ES-I3 (cell line): ENCODE measurements at regions not wholly inside any gene's neighbourhood (a gene's known extent, or its start where the extent isn't known, plus 50 kb on each side); places are given as distances from the start of the nearest gene placed in this dataset.

Source experiments
- H3K36me3 ChIP-seq: 2 replicates; pipeline ENCODE4 v1.6.1; 2013; ENCODE audit warnings: mild to moderate bottlenecking, low read length, control low read depth, moderate library complexity; ENCODE audit not compliant: insufficient read depth
- H3K4me1 ChIP-seq: 2 replicates; pipeline ENCODE4 v1.6.1; 2013; ENCODE audit warnings: mild to moderate bottlenecking, control low read depth, low read length; ENCODE audit not compliant: insufficient read depth
- H3K9ac ChIP-seq: 2 replicates; pipeline ENCODE4 v1.6.1; 2013; ENCODE audit warnings: low read depth, mild to moderate bottlenecking, low read length, moderate library complexity
- H3K9me3 ChIP-seq: 2 replicates; pipeline ENCODE4 v1.6.1; 2013; ENCODE audit warnings: mild to moderate bottlenecking, low read length, moderate library complexity; ENCODE audit not compliant: control insufficient read depth, insufficient read depth

DNA sequence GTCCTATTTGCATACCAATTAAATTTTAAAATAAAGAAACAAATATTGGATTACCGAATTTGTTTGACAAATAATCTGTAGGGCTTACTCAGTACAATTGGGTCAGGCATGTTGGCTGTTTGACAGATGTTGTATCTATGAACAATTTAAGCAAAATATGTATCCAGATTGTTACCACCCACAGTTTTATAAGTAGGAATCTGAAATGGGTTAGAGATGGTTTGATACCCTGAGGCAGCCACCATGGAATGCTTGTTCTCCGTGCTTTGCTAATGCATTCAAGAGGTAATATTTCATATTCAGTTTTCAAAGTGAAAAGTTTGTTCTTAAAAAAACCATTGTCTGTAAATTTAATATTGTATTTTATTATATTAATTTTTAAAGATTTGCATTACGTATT is 285.1 kb upstream of the ARRDC3 start:
- Histone ChIP-seq H3K9ac (no peak overlapping the region), H3K36me3 (no peaks in the 10 kb centered on the region), H3K9me3 (no peaks in the 10 kb centered on the region), H3K4me1 (peaks cover 7% of the 10 kb centered on the region; the same call in 1 of the 2 replicates)

DNA sequence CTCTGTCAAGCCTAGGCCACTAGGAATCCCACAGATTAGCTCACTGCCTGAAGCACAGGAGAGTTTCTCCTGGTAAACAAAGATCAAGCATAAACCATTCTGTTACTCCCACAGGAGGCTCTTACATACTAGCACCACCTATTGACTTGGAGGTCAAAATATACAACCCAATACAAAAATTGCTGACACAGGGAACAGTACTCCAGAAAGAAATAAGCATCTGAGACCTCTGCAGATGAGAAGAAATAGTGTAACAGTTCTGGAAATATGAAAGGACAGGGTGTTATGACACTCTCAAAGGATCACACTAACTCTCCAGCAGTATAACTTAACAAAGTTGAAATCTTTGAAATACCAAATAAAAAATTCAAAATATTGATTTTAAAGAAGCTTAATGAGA is 269.6 kb upstream of the ARRDC3 start:
- Histone ChIP-seq H3K9me3 (peaks cover 9% of the 10 kb centered on the region; the same call in 1 of the 2 replicates), H3K4me1 (no peaks in the 10 kb centered on the region)

DNA sequence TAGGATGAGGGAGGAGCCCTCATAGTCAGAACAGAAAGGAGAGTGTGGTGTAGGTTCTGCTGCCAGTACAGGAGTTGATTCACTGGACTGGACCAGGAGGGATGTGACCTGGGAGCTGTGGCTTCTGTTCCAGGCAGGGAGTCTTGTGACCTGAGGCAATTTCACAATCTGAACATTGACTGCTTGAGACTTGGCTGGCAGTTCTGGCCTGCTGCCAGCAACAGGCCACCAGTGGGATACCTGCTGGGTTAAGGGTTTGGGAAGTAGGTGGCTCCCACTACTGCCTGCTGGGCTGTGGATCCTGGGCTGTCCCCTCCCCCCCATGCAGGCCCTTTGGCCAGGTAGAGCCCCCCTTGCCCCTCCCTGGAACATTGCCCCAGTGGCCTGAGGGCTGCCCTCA is 268.6 kb upstream of the ARRDC3 start:
- Histone ChIP-seq H3K4me1 (no peaks in the 10 kb centered on the region), H3K9ac (no peak overlapping the region), H3K9me3 (peaks cover 6% of the 10 kb centered on the region; the same call in 1 of the 2 replicates), H3K36me3 (no peaks in the 10 kb centered on the region)

More for the DNA sequence above, 269.6 kb upstream of the ARRDC3 start:
- no peaks in the 10 kb centered on the region for H3K36me3 ChIP-seq
- no peak overlapping the region for H3K9ac ChIP-seq

DNA sequence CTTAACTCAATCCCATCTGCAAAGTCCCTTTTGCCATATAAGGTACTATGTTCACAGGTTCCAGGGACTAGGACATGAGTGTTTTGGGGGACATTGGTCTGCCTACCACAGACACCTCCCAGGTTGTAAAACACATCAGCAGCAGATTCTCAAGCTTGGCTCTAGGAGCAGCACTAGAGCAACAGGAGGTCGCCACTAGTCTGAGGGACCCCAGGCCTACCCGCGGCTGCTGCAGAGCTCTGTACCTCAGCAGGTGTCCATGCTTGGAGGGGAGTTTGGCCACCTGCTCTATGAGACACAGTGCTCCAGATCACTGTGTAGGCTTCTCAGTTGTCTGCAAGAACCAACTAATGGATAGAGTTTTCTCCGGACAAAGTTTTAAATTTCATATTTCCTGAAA is 262.2 kb upstream of the ARRDC3 start:
- H3K9me3 ChIP-seq = no peaks in the 10 kb centered on the region
- H3K9ac ChIP-seq = no peak overlapping the region
- H3K36me3 ChIP-seq = no peaks in the 10 kb centered on the region
- H3K4me1 ChIP-seq = peaks cover 2% of the 10 kb centered on the region; the same call in 1 of the 2 replicates

DNA sequence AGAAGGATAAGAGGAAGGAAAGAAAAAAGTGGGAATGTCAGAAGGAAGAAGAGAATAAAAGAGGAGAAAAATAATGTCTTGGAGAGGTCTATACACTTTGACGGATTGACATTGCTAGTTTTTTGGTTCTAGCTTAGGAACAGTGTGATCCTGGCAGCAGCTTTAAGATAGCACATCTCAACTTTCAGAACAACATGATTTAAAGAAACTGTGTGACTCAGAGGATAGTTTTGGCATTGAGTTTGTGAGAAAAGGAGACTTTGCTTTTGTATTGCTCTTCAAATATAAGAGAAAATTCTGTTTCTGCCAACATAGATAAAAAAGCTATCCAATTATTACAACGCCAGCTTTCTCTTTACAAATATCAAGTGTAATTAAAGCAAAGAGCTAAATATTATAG is 260.7 kb upstream of the ARRDC3 start:
- no peaks in the 10 kb centered on the region for H3K9me3 ChIP-seq
- peaks cover 2% of the 10 kb centered on the region; the same call in 1 of the 2 replicates for H3K4me1 ChIP-seq
- H3K36me3 ChIP-seq = no peaks in the 10 kb centered on the region
- no peak overlapping the region for H3K9ac ChIP-seq

DNA sequence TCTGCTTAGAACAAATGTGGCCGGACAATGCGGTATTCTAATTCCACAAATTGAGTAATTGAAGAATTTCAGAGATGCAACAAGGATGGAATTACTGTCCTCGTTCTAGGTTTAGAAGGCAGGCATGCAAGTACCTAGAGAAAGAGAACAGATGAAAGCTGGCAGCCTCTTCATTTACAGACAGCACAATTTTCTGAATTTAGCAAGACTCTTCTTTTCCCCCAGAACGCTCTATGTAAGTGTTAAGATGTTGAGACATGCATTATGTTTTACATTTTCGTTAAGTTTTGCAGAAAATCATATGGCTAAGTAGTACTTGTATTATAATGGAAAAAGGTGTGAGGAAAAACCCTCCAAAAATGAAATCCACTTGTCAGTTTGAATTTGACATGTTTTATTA is 259.5 kb upstream of the ARRDC3 start:
- Histone ChIP-seq H3K9ac (no peak overlapping the region), H3K9me3 (no peaks in the 10 kb centered on the region), H3K4me1 (peaks cover 2% of the 10 kb centered on the region; the same call in 1 of the 2 replicates), H3K36me3 (no peaks in the 10 kb centered on the region)

DNA sequence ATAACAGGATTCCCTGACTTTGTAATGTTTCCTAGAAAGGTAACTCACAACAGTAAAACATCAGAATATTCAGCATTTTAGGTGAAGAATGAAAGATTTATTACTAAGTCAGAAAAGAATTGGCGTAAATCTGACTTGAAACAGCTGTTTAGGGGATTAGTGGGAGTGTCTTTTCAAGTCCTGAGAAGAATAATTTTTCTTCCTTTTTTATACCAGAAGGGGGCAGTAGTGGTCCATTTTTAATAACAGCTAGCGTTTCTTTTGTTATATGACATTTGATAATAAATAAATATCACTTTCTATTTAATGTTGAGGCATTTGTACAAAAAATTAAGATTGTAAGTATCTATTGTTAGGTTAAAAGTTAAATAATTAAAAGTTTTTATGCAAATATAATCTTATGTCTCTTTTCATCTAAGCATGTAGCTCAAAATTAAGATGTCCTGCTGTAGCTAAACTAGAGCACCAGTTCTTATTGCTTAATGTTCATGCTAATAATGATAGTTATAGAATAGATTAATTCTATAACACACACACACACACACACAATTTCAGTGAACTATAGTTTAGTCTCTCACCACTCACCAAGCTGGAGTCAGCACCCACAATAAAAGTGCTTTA is 258.7 kb upstream of the ARRDC3 start:
- Histone ChIP-seq H3K36me3 (no peaks in the 10 kb centered on the region), H3K9ac (no peak overlapping the region), H3K4me1 (peaks cover 2% of the 10 kb centered on the region; the same call in 1 of the 2 replicates), H3K9me3 (no peaks in the 10 kb centered on the region)

DNA sequence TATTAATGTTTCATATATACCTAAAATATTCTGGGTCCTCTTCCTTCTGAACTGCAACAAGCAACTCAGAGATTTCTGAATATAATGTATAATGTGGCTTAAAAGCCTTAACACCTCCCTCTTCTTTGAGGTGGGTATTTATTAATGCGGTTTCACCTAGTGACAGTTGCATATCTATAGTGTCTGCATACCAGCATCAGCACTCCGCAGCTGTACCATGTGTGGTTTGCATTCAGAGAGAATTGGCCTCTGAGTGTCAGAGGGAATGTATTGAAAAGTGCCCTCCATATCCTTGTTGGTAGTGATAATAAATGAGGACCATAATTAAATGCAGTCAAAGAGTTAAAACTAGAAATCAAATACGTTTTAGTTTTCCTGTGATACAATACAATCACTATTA is 256.6 kb upstream of the ARRDC3 start:
- H3K4me1 ChIP-seq = peaks cover 2% of the 10 kb centered on the region; the same call in 1 of the 2 replicates
- no peaks in the 10 kb centered on the region for H3K9me3 ChIP-seq
- H3K36me3 ChIP-seq = no peaks in the 10 kb centered on the region
- no peak overlapping the region for H3K9ac ChIP-seq

DNA sequence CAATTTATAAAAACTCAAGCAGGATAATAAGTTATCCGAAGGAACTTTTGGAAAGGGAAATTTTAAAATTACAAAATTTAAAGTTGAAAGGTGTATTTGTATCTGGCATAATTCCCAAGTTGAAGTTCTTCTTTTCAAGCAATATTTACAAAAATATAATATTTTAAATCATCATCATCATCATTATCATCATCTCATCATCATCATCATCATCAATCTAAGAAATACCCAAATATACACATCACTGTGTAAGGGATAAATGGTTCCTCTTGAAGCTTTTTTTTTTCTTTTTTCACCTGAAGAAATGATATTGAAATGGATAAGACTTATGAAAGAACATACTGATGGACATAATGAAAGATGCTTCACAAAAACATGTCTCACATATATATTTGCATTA is 254.9 kb upstream of the ARRDC3 start:
- H3K4me1 ChIP-seq = no peaks in the 10 kb centered on the region
- H3K9me3 ChIP-seq = no peaks in the 10 kb centered on the region
- H3K9ac ChIP-seq = no peak overlapping the region
- H3K36me3 ChIP-seq = no peaks in the 10 kb centered on the region

DNA sequence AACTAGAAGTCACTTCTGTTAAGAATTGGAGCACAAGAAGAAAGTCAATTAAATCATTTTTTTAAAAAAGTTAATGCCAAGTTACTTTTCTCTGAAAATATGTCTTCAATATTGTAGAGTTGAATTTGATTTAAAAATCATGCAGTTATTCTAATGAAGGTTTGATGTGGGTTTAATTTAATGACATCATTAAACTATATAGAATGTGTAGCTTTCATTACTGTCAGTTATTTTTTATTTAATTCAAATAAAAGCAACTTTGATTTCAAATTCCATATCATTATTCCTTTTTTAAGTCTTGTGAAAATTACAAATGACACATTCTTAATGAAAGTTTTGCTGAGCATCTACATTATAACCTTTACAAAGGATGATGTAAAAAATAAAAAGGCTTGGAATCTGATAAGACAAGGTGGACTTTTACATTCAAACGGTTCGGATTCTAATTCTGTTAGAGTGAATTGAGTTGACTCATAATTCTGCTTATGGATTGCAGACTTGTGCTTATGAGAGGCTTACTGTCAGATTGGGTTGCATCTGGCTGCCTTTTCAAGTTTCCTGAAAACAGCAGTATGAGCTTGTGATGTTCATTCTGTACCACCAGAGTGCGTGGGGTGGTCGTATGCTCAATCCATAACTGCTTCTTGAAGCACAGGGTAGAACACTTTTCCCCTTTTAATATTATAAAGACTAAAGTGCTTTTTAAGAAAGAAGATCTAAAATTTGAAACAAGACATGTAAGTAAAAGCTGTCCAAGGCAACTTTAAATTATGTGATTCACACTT is 253.0 kb upstream of the ARRDC3 start:
- H3K36me3 ChIP-seq = no peaks in the 10 kb centered on the region
- no peaks in the 10 kb centered on the region for H3K9me3 ChIP-seq
- H3K9ac ChIP-seq = no peak overlapping the region
- no peaks in the 10 kb centered on the region for H3K4me1 ChIP-seq

DNA sequence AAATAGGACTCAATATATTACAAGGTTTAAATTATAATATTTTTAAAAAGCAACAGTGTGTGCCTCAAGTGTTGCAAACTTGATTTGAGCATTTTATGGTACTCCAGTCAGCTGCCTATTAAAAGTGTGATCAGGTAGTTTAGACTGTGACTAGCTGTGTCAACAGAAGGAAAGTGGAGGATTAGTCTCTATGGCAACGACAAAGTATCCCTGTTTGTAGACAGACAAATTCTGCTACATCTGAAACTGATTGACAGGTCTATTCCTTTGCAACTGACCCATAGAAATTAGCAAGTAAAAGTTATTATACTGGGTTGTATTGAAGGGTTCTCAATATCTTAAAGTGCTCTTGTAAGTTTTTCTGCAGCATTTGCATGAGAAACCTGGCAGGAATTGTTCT is 249.8 kb upstream of the ARRDC3 start:
- H3K4me1 ChIP-seq = no peaks in the 10 kb centered on the region

DNA sequence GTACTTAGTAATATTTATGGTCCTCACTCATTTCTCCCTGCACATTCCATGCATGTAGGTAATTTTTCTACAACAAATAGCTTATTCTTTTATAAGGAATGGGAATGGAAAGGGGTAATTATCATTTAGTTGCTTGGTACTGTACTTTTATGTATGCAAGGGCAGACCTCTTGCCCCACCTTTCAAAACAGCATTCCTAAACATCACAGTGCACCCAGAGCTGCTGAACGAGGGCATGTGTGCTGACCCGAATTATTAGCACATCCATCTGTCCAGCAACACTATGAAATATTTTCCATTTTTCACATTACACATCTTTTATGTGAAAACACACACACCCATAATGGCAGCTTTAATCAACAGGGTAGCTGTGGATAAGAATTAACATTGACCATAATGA is 228.6 kb upstream of the ARRDC3 start:
- Histone ChIP-seq H3K9me3 (no peaks in the 10 kb centered on the region; the same call in 1 of the 2 replicates), H3K36me3 (no peaks in the 10 kb centered on the region), H3K4me1 (no peaks in the 10 kb centered on the region), H3K9ac (no peak overlapping the region)

More for the DNA sequence above, 249.8 kb upstream of the ARRDC3 start:
- no peaks in the 10 kb centered on the region for H3K9me3 ChIP-seq
- no peaks in the 10 kb centered on the region for H3K36me3 ChIP-seq
- H3K9ac ChIP-seq = no peak overlapping the region

DNA sequence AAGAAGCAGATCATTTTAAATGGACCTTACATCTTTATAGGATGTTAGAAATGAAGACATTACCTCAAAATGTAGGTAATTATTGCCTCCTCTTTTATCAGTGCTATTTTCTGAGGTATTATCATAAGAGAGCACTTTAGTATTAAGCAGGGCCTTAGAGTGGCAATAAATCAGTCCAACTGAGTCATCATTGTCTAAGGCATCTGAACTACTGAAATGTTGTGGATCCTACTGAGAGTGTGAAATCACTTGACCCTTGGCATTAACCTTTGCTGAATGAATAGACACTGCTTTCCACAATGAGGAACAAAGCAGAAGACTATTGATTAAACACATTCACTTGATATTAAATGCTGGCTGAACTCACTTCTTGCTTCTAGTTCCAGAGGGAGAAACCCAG is 224.6 kb upstream of the ARRDC3 start:
- no peak overlapping the region for H3K9ac ChIP-seq
- no peaks in the 10 kb centered on the region for H3K36me3 ChIP-seq
- no peaks in the 10 kb centered on the region for H3K4me1 ChIP-seq
- no peaks in the 10 kb centered on the region for H3K9me3 ChIP-seq

DNA sequence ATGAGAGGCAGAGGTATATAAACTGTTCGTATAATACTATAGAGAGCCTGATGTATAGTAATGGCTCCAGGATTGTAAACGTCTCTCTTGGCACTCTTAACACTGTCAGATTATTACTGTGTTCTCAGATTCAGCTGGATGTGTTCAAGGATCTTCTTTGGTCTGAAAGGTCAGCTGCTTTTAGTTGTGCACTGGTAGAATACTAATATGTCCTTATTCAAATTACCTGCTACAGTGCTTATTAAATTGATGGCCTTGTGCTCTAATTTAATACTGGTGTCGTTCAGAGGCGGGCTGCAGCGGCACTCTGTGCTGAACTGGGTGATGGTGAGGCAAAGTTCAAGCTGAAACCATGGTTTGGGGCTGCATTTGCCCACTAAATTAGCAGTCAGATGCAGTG is 216.7 kb upstream of the ARRDC3 start:
- Histone ChIP-seq H3K4me1 (no peaks in the 10 kb centered on the region), H3K9me3 (no peaks in the 10 kb centered on the region), H3K36me3 (no peaks in the 10 kb centered on the region), H3K9ac (no peak overlapping the region)

DNA sequence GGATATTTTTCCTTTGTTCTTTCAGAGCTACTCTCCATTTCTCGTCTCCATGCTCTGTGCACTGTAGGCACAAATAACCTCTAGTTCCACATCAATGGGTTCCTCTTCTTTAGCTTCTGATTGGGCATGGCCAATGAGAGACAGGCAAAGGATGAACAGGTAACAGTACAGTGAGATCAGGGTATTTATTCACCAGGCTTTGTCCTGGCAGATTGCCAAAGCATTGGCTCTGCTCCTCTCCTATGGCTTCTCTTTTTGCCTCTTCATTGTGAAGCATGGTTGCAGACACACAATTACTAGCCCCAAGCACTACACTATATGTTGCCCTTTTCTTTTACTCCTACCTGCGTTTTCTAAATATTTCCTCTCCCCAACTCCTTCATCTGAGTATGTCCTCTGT is 215.1 kb upstream of the ARRDC3 start:
- Histone ChIP-seq H3K9me3 (peaks cover 4% of the 10 kb centered on the region; the same call in 1 of the 2 replicates), H3K4me1 (no peaks in the 10 kb centered on the region), H3K9ac (no peak overlapping the region), H3K36me3 (no peaks in the 10 kb centered on the region)
